ENCODE measurements at regions not wholly inside any gene's neighbourhood (a gene's known extent, or its start where the extent isn't known, plus 50 kb on each side); places are given as distances from the start of the nearest gene placed in this dataset.

GRCh38 chr4:187612301-187612700, 383.3 kb upstream of the ZFP42 start:
- Histone ChIP-seq H3K4me2 (ENCODE audit: insufficient read depth, insufficient read length, low read length) (no peak overlapping the region), H4K8ac (replicated peaks; ENCODE audit: insufficient read length, low read depth, low read length) (no peak overlapping the region), H2AFZ (ENCODE audit: low read length) (no peak overlapping the region), H3K4me1 (ENCODE audit: insufficient read depth, low read length) (no peaks in the 10 kb centered on the region), H3K23me2 (ENCODE audit: insufficient read length, low read depth, low read length, poor library complexity, severe bottlenecking) (no peaks in the 10 kb centered on the region), H4K91ac (ENCODE audit: insufficient read length, low read depth, low read length) (no peak overlapping the region), H3K23ac (ENCODE audit: insufficient read length, low read depth, low read length) (no peak overlapping the region), H3K9me3 (ENCODE audit: control insufficient read depth, low read depth, low read length) (no peaks in the 10 kb centered on the region), H2BK15ac (ENCODE audit: low read depth, low read length) (no peak overlapping the region), H2BK20ac (ENCODE audit: low read depth, low read length, poor library complexity, severe bottlenecking) (no peak overlapping the region), H3K56ac (ENCODE audit: insufficient read length, low read depth, low read length) (no peak overlapping the region), H3K4ac (ENCODE audit: low read depth, low read length) (no peak overlapping the region), H3K79me1 (ENCODE audit: insufficient read depth, low read depth, low read length, poor library complexity, severe bottlenecking) (no peaks in the 10 kb centered on the region), H2BK12ac (ENCODE audit: insufficient read length, low read depth, low read length) (no peak overlapping the region), H3K18ac (ENCODE audit: insufficient read length, low read depth, low read length) (no peak overlapping the region), H3T11ph (ENCODE audit: low read length) (no peak overlapping the region), H4K20me1 (ENCODE audit: control insufficient read depth, insufficient read depth, insufficient read length) (no peaks in the 10 kb centered on the region), H3K27ac (ENCODE audit: insufficient read length, low read depth, low read length) (no peak overlapping the region), H3K79me2 (ENCODE audit: insufficient read depth, low read length) (no peaks in the 10 kb centered on the region), H2AK5ac (ENCODE audit: insufficient read length, low read length) (no peak overlapping the region), H3K14ac (ENCODE audit: insufficient read depth, low read length) (no peak overlapping the region), H2BK5ac (ENCODE audit: insufficient read length, low read length) (no peak overlapping the region), H3K27me3 (ENCODE audit: insufficient read depth, low read length) (no peaks in the 10 kb centered on the region), H4K5ac (ENCODE audit: insufficient read length, low read depth, low read length) (no peak overlapping the region), H3K9ac (ENCODE audit: extremely low read depth, insufficient read length, low read length) (no peak overlapping the region), H2BK120ac (ENCODE audit: low read depth, low read length, poor library complexity, severe bottlenecking) (no peak overlapping the region)
- no peak overlapping the region for H3K4me3 Mint-ChIP-seq
- H3K36me3 Mint-ChIP-seq (ENCODE audit: insufficient read depth in 1 of 3, low read depth in 3 of 3) = no peaks in the 10 kb centered on the region
- no CpG with 5 or more reads among the region's 8 CpGs for WGBS (ENCODE audit: extremely low coverage, insufficient read length, low lambda C conversion rate)
- H3K27me3 Mint-ChIP-seq (ENCODE audit: low read depth) = no peaks in the 10 kb centered on the region; the same call in 1 of the 2 replicates
- DNase-seq = no peak
- H3K4me1 Mint-ChIP-seq = peaks cover under 1% of the 10 kb centered on the region in 2 experiments; a peak in 1 of 4 replicates
- no peak for TF ChIP-seq CTCF (conservative IDR thresholded peaks at IDR 0.05)
- no peak overlapping the region; a peak in 1 of 7 replicates for H3K27ac Mint-ChIP-seq
- peaks cover 0 to 4% of the 10 kb centered on the region in 2 experiments; a peak in 3 of 5 replicates for H3K9me3 Mint-ChIP-seq
